Left ventricle myocardium superior (tissue), 1 donor: ENCODE measurements at regions not wholly inside any gene's neighbourhood (a gene's known extent, or its start where the extent isn't known, plus 50 kb on each side); places are given as distances from the start of the nearest gene placed in this dataset.

ENCODE experiments used
- ATAC-seq: fragments of 200-7000 bp; cut with Tn5 transposase; one replicate; pipeline ENCODE4 v1.9.1; 2020; ENCODE audit warnings: mild to moderate bottlenecking, moderate library complexity
- DNase-seq: peaks from one replicate; pipeline ENCODE4 v3.0.0-alpha.2; 2020
- intact Hi-C: fragments of 100-400 bp; cut with micrococcal nuclease; formaldehyde crosslinking; loops from one replicate; pipeline ENCODE4 v1.11.0; 2022
- donor health status: DM: no; HTN: yes; CAD: no; lungs with severe emphysema.

GRCh38 chr2:195006856-195007255, 650.2 kb upstream of the SLC39A10 start:
- intact Hi-C loops, result no loop called here
- ATAC-seq, result no peak

GRCh38 chr2:195003881-195004471, 653.0 kb upstream of the SLC39A10 start:
- DNase-seq, result no peak
- intact Hi-C loops, result no loop called here
- ATAC-seq, result no peak

More at GRCh38 chr2:195006856-195007255, 650.2 kb upstream of the SLC39A10 start:
- DNase-seq, result no peak

GRCh38 chr2:195001924-195002323, 655.1 kb upstream of the SLC39A10 start:
- DNase-seq, result no peak
- no peak for ATAC-seq
- intact Hi-C loops, result no loop called here

- ATAC-seq (no peak), DNase-seq (no peak)
- intact Hi-C loops, result no loop called here
Observed at GRCh38 chr2:194999771-195000170, 657.3 kb upstream of the SLC39A10 start.

- ATAC-seq (no peak), DNase-seq (no peak)
- intact Hi-C loops, result no loop called here
Observed at GRCh38 chr2:194992648-194993047, 664.4 kb upstream of the SLC39A10 start.

- DNase-seq (no peak), ATAC-seq (no peak)
- intact Hi-C loops, result no loop called here
Observed at GRCh38 chr2:194985258-194985657, 671.8 kb upstream of the SLC39A10 start.

- no peak for ATAC-seq
- no peak for DNase-seq
- intact Hi-C loops, result no loop called here
Observed at GRCh38 chr2:194962254-194962653, 694.8 kb upstream of the SLC39A10 start.

- DNase-seq (no peak), ATAC-seq (no peak)
- intact Hi-C loops, result no loop called here
Observed at GRCh38 chr2:194954218-194954617, 702.8 kb upstream of the SLC39A10 start.

- no peak for ATAC-seq
- intact Hi-C loops, result no loop called here
Observed at GRCh38 chr2:194946826-194947225, 710.2 kb upstream of the SLC39A10 start.

GRCh38 chr2:194938066-194938465, 719.0 kb upstream of the SLC39A10 start:
- DNase-seq (no peak), ATAC-seq (no peak)
- intact Hi-C loops, result no loop called here

More at GRCh38 chr2:194946826-194947225, 710.2 kb upstream of the SLC39A10 start:
- no peak for DNase-seq

GRCh38 chr2:194927489-194927888, 729.5 kb upstream of the SLC39A10 start:
- ATAC-seq (no peak), DNase-seq (no peak)
- intact Hi-C loops, result no loop called here

- ATAC-seq (no peak), DNase-seq (no peak)
- intact Hi-C loops, result no loop called here
Observed at GRCh38 chr2:194926873-194927272, 730.2 kb upstream of the SLC39A10 start.

- intact Hi-C loops, result no loop called here
- DNase-seq (no peak), ATAC-seq (no peak)
Observed at GRCh38 chr2:194925742-194926141, 731.3 kb upstream of the SLC39A10 start.

GRCh38 chr2:194917519-194917918, 739.5 kb upstream of the SLC39A10 start:
- no peak for ATAC-seq
- intact Hi-C loops, result no loop called here
- DNase-seq, result no peak

GRCh38 chr2:194915485-194915884, 741.5 kb upstream of the SLC39A10 start:
- intact Hi-C loops, result no loop called here
- ATAC-seq (no peak), DNase-seq (no peak)

GRCh38 chr2:194907569-194907968, 749.5 kb upstream of the SLC39A10 start:
- ATAC-seq (no peak), DNase-seq (no peak)
- intact Hi-C loops, result no loop called here

- ATAC-seq (no peak), DNase-seq (no peak)
- intact Hi-C loops, result no loop called here
Observed at GRCh38 chr2:194896871-194897270, 760.2 kb upstream of the SLC39A10 start.

GRCh38 chr2:194883711-194884110, 773.3 kb upstream of the SLC39A10 start:
- DNase-seq, result no peak
- intact Hi-C loops, result no loop called here
- peak; percentile 45 for ATAC-seq

- DNase-seq, result no peak
- no peak for ATAC-seq
- intact Hi-C loops, result no loop called here
Observed at GRCh38 chr2:194870974-194871535, 786.0 kb upstream of the SLC39A10 start.

- ATAC-seq, result no peak
- DNase-seq, result no peak
- intact Hi-C loops, result no loop called here
Observed at GRCh38 chr2:194867328-194867727, 789.7 kb upstream of the SLC39A10 start.

- DNase-seq (no peak), ATAC-seq (no peak)
- intact Hi-C loops, result no loop called here
Observed at GRCh38 chr2:194854941-194855340, 802.1 kb upstream of the SLC39A10 start.
